HepG2 (cell line): ENCODE measurements at regions not wholly inside any gene's neighbourhood (a gene's known extent, or its start where the extent isn't known, plus 50 kb on each side); places are given as distances from the start of the nearest gene placed in this dataset.

ENCODE experiments used
- ATAC-seq: fragments of 200-7000 bp; cut with Tn5 transposase; 3 replicates; pipeline ENCODE4 v1.9.1; 2020; ENCODE audit warnings: mild to moderate bottlenecking, moderate library complexity
- BruUV-seq: library from RNA; stranded (reverse); fragments of 400-500 nt; replicated peaks from 2 replicates; lab custom pipeline; 2021; lab: Mats Ljungman, UMichigan
- CTCF ChIA-PET: fragments of 300-600 bp; formaldehyde crosslinking; extraction: SDS; loops from one replicate; lab custom pipeline; 2021; ENCODE audit warnings: low total read pairs, inconsistent platforms, low intra/inter-chr PET ratio; lab: Yijun Ruan, JAX
- POLR2A ChIA-PET: fragments of 350-600 bp; sonication (Branson Sonifier 250); formaldehyde crosslinking; loops from one replicate; lab custom pipeline; 2020; ENCODE audit warnings: antibody characterized with exemption, inconsistent platforms; lab: Yijun Ruan, JAX
- DNase-seq: peaks from one replicate; pipeline ENCODE4 v3.0.0-alpha.2; 2015; ENCODE audit warnings: low spot score
- FAIRE-seq: peaks from 3 replicates; lab custom pipeline; 2011; peaks lifted over from hg19 to GRCh38; lab: Jason Lieb, UNC
- H2AFZ ChIP-seq: one replicate; pipeline ENCODE4 v1.6.1; 2011; ENCODE audit warnings: low read length, inconsistent platforms
- H3K27ac ChIP-seq: fragments of 300-600 bp; 3 replicates; pipeline ENCODE4 v1.8.0; 2011; ENCODE audit warnings: mixed run types, mild to moderate bottlenecking, mixed read lengths, low read length, inconsistent platforms; ENCODE audit not compliant: insufficient read depth; ENCODE audit errors: extremely low read length
- H3K27me3 ChIP-seq, 2 experiments: fragments of 200-600 bp in 1 of 2; 2 replicates in 1 of 2; 3 replicates in 1 of 2; pipeline versions ENCODE4 v1.6.0 to v1.8.0; 2011; ENCODE audit warnings: low read length in 2 of 2, mild to moderate bottlenecking in 2 of 2, moderate library complexity in 2 of 2, inconsistent platforms in 1 of 2; ENCODE audit not compliant: insufficient read depth in 2 of 2, control insufficient read depth in 1 of 2
- H3K36me3 ChIP-seq, 2 experiments: fragments of 200-600 bp in 1 of 2; replicated peaks in 1 of 2; 2 replicates in 1 of 2; 3 replicates in 1 of 2; pipeline versions ENCODE4 v1.5.1 to v1.8.0; 2011; ENCODE audit warnings: low read length in 2 of 2, inconsistent platforms in 1 of 2; ENCODE audit not compliant: insufficient read depth in 2 of 2, control insufficient read depth in 1 of 2
- H3K4me1 ChIP-seq: 2 replicates; pipeline ENCODE4 v1.5.1; 2012; ENCODE audit warnings: low read length, inconsistent platforms; ENCODE audit not compliant: insufficient read depth
- H3K4me2 ChIP-seq: 2 replicates; pipeline ENCODE4 v1.6.0; 2011; ENCODE audit warnings: low read depth, low read length, inconsistent platforms
- H3K4me3 ChIP-seq, 3 experiments: fragments of 200-600 bp in 1 of 3; sonication (generic), shearing (Covaris generic) in 1 of 3; replicated peaks in 1 of 3; 2 replicates each; pipeline ENCODE4 v1.5.1; 2011 to 2016; ENCODE audit warnings: low read length in 3 of 3, inconsistent platforms in 2 of 3, low read depth in 2 of 3, mild to moderate bottlenecking in 2 of 3, control low read depth in 1 of 3, mixed read lengths in 1 of 3; ENCODE audit not compliant: insufficient read depth in 1 of 3
- H3K79me2 ChIP-seq: one replicate; pipeline ENCODE4 v1.6.1; 2011; ENCODE audit warnings: low read length, inconsistent platforms; ENCODE audit not compliant: insufficient read depth
- H3K9ac ChIP-seq: 2 replicates; pipeline ENCODE4 v1.6.0; 2011; ENCODE audit warnings: mild to moderate bottlenecking, low read depth, low read length, inconsistent platforms; ENCODE audit not compliant: insufficient read depth
- H3K9me3 ChIP-seq: 2 replicates; pipeline ENCODE4 v1.5.1; 2012; ENCODE audit warnings: mild to moderate bottlenecking, low read length
- H4K20me1 ChIP-seq: 2 replicates; pipeline ENCODE4 v1.6.0; 2011; ENCODE audit warnings: inconsistent platforms, mild to moderate bottlenecking, low read length, moderate library complexity; ENCODE audit not compliant: insufficient read depth
- CEBPG ChIP-seq: IDR thresholded peaks from 2 replicates; pipeline ENCODE4 v1.6.1; 2016
- HMG20A ChIP-seq: IDR thresholded peaks from 2 replicates; pipeline ENCODE4 v1.6.1; 2016; ENCODE audit warnings: borderline replicate concordance
- MBNL3 ChIP-seq: fragments of 250-450 bp; sonication (Bioruptor Pico); conservative IDR thresholded peaks from 2 replicates; pipeline ENCODE4 v1.8.0; 2022; ENCODE audit warnings: mild to moderate bottlenecking, inconsistent platforms
- PRPF4 ChIP-seq: fragments of 200-400 bp; formaldehyde crosslinking; IDR thresholded peaks from 2 replicates; pipeline ENCODE4 v1.6.1; 2016; ENCODE audit warnings: low read length, low read depth; ENCODE audit not compliant: poor library complexity, severe bottlenecking
- SETDB1 ChIP-seq: sonication (generic); formaldehyde crosslinking; IDR thresholded peaks from 2 replicates; pipeline ENCODE4 v1.5.1; 2020; ENCODE audit warnings: missing genetic modification reagents, mild to moderate bottlenecking, borderline replicate concordance
- SP140L ChIP-seq: sonication (generic); formaldehyde crosslinking; IDR thresholded peaks from 2 replicates; pipeline ENCODE4 v1.4.0; 2020; ENCODE audit warnings: missing genetic modification reagents, borderline replicate concordance
- ZFP1 ChIP-seq: IDR thresholded peaks from 2 replicates; pipeline ENCODE4 v1.6.1; 2016
- ZNF543 ChIP-seq: sonication (generic); formaldehyde crosslinking; IDR thresholded peaks from 2 replicates; pipeline ENCODE4 v1.4.0; 2020; ENCODE audit warnings: mild to moderate bottlenecking, missing genetic modification reagents
- ZNF652 ChIP-seq: IDR thresholded peaks from 2 replicates; pipeline ENCODE4 v1.6.1; 2016; ENCODE audit warnings: low read depth, borderline replicate concordance
- ZNF761 ChIP-seq: sonication (generic); formaldehyde crosslinking; conservative IDR thresholded peaks from 2 replicates; pipeline ENCODE4 v1.4.0; 2020; ENCODE audit warnings: mild to moderate bottlenecking, missing genetic modification reagents
- WGBS: methylation state at CpG from one replicate; pipeline ENCODE4 v1.1.6; 2017; ENCODE audit warnings: low lambda C conversion rate; 5-methylcytosine and 5-hydroxymethylcytosine counted together
- in situ Hi-C: cut with HindIII; loops from 2 replicates; pipeline ENCODE4 v1.10.0; 2017; ENCODE audit warnings: low pct_unique_long_range_greater_than_20kb; ENCODE audit not compliant: extremely low pct_ligation_motif_present
- intact Hi-C: fragments of 100-400 bp; cut with micrococcal nuclease; formaldehyde crosslinking; loops from one replicate; pipeline ENCODE4 v1.10.0; 2022; ENCODE audit not compliant: unreplicated experiment
- TF ChIP-seq, protein P1 (sequence below): sonication (generic); formaldehyde crosslinking; IDR thresholded peaks from 2 replicates; pipeline ENCODE4 v1.4.0; 2020; ENCODE audit warnings: missing genetic modification reagents, borderline replicate concordance
- TF ChIP-seq, protein P2 (sequence below), 2 experiments: fragments of 450-650 bp in 1 of 2; sonication (generic) in 1 of 2; formaldehyde crosslinking in 1 of 2; IDR thresholded peaks; 2 replicates each; pipeline versions ENCODE4 v1.6.1 to v1.8.0; 2016 to 2022; ENCODE audit warnings: antibody characterized with exemption in 1 of 2, mild to moderate bottlenecking in 1 of 2, missing genetic modification reagents in 1 of 2

GRCh38 chr9:12195456-12195855 lies 497.7 kb upstream of the TYRP1 start (continued):
- TF ChIP-seq SETDB1 (CRISPR knock-in tag): no peak
- TF ChIP-seq, protein P1, sequence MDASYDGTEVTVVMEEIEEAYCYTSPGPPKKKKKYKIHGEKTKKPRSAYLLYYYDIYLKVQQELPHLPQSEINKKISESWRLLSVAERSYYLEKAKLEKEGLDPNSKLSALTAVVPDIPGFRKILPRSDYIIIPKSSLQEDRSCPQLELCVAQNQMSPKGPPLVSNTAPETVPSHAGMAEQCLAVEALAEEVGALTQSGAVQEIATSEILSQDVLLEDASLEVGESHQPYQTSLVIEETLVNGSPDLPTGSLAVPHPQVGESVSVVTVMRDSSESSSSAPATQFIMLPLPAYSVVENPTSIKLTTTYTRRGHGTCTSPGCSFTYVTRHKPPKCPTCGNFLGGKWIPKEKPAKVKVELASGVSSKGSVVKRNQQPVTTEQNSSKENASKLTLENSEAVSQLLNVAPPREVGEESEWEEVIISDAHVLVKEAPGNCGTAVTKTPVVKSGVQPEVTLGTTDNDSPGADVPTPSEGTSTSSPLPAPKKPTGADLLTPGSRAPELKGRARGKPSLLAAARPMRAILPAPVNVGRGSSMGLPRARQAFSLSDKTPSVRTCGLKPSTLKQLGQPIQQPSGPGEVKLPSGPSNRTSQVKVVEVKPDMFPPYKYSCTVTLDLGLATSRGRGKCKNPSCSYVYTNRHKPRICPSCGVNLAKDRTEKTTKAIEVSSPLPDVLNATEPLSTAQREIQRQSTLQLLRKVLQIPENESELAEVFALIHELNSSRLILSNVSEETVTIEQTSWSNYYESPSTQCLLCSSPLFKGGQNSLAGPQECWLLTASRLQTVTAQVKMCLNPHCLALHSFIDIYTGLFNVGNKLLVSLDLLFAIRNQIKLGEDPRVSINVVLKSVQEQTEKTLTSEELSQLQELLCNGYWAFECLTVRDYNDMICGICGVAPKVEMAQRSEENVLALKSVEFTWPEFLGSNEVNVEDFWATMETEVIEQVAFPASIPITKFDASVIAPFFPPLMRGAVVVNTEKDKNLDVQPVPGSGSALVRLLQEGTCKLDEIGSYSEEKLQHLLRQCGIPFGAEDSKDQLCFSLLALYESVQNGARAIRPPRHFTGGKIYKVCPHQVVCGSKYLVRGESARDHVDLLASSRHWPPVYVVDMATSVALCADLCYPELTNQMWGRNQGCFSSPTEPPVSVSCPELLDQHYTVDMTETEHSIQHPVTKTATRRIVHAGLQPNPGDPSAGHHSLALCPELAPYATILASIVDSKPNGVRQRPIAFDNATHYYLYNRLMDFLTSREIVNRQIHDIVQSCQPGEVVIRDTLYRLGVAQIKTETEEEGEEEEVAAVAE (CRISPR knock-in tag): no peak
- TF ChIP-seq MBNL3: no peak
- no peak for TF ChIP-seq ZNF761 (CRISPR knock-in tag)

DNA sequence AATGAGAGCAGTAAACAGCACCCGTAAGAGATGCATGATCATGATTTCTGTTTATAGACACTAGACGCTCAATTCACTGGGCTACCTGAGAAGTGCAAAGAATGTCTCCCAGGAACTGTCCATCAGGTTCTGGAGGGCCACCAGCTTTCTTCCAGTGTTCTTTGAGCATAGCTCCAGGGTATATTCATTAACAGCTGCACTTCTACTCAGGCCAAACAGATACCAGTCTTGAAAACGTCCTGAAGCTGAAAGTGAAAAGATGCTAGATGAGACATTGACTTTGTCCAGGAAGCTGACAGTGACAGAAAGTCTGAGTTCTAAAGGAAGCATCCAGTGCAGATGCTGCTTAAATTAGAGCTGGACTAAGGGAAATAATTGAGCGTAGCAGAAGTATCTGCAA lies 488.7 kb upstream of the TYRP1 start:
- CTCF ChIA-PET: no interaction called here
- no peaks in the 10 kb centered on the region for H3K27me3 ChIP-seq
- intact Hi-C loops: no loop called here
- no peak overlapping the region for H3K27ac ChIP-seq
- H3K79me2 ChIP-seq: no peaks in the 10 kb centered on the region
- FAIRE-seq (no peak), ATAC-seq (no peak), DNase-seq (no peak)
- no peaks in the 10 kb centered on the region for H3K36me3 ChIP-seq
- no peak overlapping the region for H3K4me3 ChIP-seq
- no peaks in the 10 kb centered on the region for H3K4me1 ChIP-seq
- 4% methylated on average over 4 of the region's 4 CpGs for WGBS
- no TSS peak for BruUV-seq
- H4K20me1 ChIP-seq: no peaks in the 10 kb centered on the region
- peaks cover 52% of the 10 kb centered on the region for H3K9me3 ChIP-seq
- POLR2A ChIA-PET: no interaction called here
- H2AFZ ChIP-seq: no peak overlapping the region
- no peak overlapping the region for H3K9ac ChIP-seq
- H3K4me2 ChIP-seq: no peak overlapping the region
- in situ Hi-C loops: no loop called here
- TF ChIP-seq PRPF4 (no peak), SP140L (CRISPR knock-in tag) (no peak), ZNF652 (no peak), ZNF543 (CRISPR knock-in tag) (no peak), ZFP1 (CRISPR knock-in tag) (no peak), HMG20A (CRISPR knock-in tag) (no peak), CEBPG (CRISPR knock-in tag) (no peak)
- TF ChIP-seq, protein P2, sequence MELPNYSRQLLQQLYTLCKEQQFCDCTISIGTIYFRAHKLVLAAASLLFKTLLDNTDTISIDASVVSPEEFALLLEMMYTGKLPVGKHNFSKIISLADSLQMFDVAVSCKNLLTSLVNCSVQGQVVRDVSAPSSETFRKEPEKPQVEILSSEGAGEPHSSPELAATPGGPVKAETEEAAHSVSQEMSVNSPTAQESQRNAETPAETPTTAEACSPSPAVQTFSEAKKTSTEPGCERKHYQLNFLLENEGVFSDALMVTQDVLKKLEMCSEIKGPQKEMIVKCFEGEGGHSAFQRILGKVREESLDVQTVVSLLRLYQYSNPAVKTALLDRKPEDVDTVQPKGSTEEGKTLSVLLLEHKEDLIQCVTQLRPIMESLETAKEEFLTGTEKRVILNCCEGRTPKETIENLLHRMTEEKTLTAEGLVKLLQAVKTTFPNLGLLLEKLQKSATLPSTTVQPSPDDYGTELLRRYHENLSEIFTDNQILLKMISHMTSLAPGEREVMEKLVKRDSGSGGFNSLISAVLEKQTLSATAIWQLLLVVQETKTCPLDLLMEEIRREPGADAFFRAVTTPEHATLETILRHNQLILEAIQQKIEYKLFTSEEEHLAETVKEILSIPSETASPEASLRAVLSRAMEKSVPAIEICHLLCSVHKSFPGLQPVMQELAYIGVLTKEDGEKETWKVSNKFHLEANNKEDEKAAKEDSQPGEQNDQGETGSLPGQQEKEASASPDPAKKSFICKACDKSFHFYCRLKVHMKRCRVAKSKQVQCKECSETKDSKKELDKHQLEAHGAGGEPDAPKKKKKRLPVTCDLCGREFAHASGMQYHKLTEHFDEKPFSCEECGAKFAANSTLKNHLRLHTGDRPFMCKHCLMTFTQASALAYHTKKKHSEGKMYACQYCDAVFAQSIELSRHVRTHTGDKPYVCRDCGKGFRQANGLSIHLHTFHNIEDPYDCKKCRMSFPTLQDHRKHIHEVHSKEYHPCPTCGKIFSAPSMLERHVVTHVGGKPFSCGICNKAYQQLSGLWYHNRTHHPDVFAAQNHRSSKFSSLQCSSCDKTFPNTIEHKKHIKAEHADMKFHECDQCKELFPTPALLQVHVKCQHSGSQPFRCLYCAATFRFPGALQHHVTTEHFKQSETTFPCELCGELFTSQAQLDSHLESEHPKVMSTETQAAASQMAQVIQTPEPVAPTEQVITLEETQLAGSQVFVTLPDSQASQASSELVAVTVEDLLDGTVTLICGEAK (IDR thresholded peaks at IDR 0.05): no peak
- TF ChIP-seq, protein P2 (CRISPR knock-in tag; IDR thresholded peaks at IDR 0.05): no peak
